BLaER1 treated with 17β-estradiol and CSF1 and Interleukin-3, amounts not matched to agents 10 nM and 100 nM (cell line): ENCODE measurements at regions not wholly inside any gene's neighbourhood (a gene's known extent, or its start where the extent isn't known, plus 50 kb on each side); places are given as distances from the start of the nearest gene placed in this dataset.
A peak's percentile ranks its signal among the peaks of the same experiment; 100 is the strongest.

Experiments used
- H3K27ac ChIP-seq, 11 experiments: shearing (Covaris generic); formaldehyde crosslinking; 2 replicates each; pipeline ENCODE4 v1.8.1; 2022
- H3K27me3 ChIP-seq, 11 experiments: shearing (Covaris generic); formaldehyde crosslinking; 2 replicates each; pipeline ENCODE4 v1.8.1; 2022
- H3K36me3 ChIP-seq, 11 experiments: shearing (Covaris generic); formaldehyde crosslinking; 2 replicates each; pipeline ENCODE4 v1.8.1; 2022
- H3K4me1 ChIP-seq, 10 experiments: shearing (Covaris generic); formaldehyde crosslinking; 2 replicates each; pipeline ENCODE4 v1.8.1; 2022
- H3K4me2 ChIP-seq, 11 experiments: shearing (Covaris generic); formaldehyde crosslinking; 2 replicates each; pipeline ENCODE4 v1.8.1; 2022
- H3K4me3 ChIP-seq, 10 experiments: shearing (Covaris generic); formaldehyde crosslinking; 2 replicates each; pipeline ENCODE4 v1.8.1; 2022
- H3K9ac ChIP-seq, 11 experiments: shearing (Covaris generic); formaldehyde crosslinking; 2 replicates each; pipeline ENCODE4 v1.8.1; 2022
- H3K9me3 ChIP-seq, 11 experiments: shearing (Covaris generic); formaldehyde crosslinking; replicated peaks in 1 of 11; 2 replicates each; pipeline ENCODE4 v1.8.1; 2022
- H4K20me1 ChIP-seq, 11 experiments: shearing (Covaris generic); formaldehyde crosslinking; 2 replicates each; pipeline ENCODE4 v1.8.1; 2022
- Cebpa-rat ChIP-seq, 11 experiments: shearing (Covaris generic); IDR thresholded peaks; 2 replicates each; pipeline ENCODE4 v1.8.1; 2022

DNA sequence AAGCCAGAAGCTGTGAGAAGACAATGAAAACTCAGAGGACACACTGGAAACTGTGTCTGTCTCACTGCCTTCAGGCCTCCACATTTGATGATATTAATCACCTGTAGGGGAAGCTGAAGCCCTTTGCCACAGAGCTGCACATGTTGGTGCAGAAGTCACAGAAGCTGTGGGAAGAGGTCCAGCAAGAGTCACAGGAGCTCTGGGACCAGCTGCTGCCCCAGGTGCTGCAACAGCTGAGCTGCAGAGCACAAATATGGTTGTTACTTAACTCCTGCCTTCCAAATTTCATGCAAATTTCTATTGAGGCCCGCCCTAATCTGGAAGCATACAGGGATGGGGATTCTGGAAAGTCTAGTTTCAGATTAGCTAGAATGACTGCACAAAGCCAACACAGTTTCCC is 169.3 kb downstream of the OGFRL1 start:
- no peak for TF ChIP-seq Cebpa-rat (IDR thresholded peaks at IDR 0.05)
- no peaks in the 10 kb centered on the region for H4K20me1 ChIP-seq
- H3K9me3 ChIP-seq, result peaks cover 0 to 16% (median 5%) of the 10 kb centered on the region in 11 experiments; a peak in 9 of 22 replicates
- H3K4me2 ChIP-seq, result peak overlapping the region in 8 of 11 experiments; percentile 2 to 72 (median 57); a peak in 15 of 22 replicates
- peaks cover 18 to 43% (median 33%) of the 10 kb centered on the region in 10 experiments; a peak in 19 of 20 replicates for H3K4me1 ChIP-seq
- no peak overlapping the region for H3K9ac ChIP-seq
- no peak overlapping the region for H3K4me3 ChIP-seq
- H3K27me3 ChIP-seq, result no peaks in the 10 kb centered on the region
- H3K36me3 ChIP-seq, result no peaks in the 10 kb centered on the region
- H3K27ac ChIP-seq, result no peak overlapping the region; a peak in 2 of 22 replicates

GRCh38 chr6:71459162-71459561 is 170.6 kb downstream of the OGFRL1 start:
- no peak for TF ChIP-seq Cebpa-rat (IDR thresholded peaks at IDR 0.05)
- Histone ChIP-seq H3K4me2 (peak overlapping the region in 7 of 11 experiments; percentile 28 to 72 (median 58); a peak in 13 of 22 replicates), H3K4me1 (peaks cover 15 to 43% (median 33%) of the 10 kb centered on the region in 10 experiments; a peak in 19 of 20 replicates), H3K27me3 (no peaks in the 10 kb centered on the region), H4K20me1 (no peaks in the 10 kb centered on the region), H3K36me3 (0 out of 22 replicates have a peak, but pooled peaks cover 0 to 3% (median 0%) of the 10 kb centered on the region in 11 experiments), H3K27ac (peak overlapping the region in 4 of 11 experiments; percentile 27 to 61 (median 41); a peak in 6 of 22 replicates), H3K4me3 (no peak overlapping the region), H3K9me3 (peaks cover 3 to 23% (median 11%) of the 10 kb centered on the region in 11 experiments; a peak in 17 of 22 replicates), H3K9ac (no peak overlapping the region)

DNA sequence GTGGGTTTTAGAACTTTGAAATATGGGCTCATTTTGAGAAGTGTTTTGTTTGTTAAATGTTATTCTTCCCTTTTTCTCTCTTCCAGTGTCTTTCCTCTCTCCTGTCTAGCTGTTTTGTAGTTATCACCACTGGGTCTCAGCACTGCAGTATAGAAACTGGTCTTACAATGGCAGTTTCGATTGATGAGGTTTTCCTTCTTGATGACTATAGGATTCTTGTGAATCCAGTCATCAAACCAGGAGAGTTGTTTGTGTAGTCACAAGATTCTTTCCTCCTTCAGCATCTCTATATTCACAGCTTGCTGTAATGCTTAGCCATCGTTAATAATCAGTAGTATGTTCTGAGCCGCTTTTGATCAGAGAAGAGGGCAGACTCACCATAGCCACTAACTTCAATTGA is 172.3 kb downstream of the OGFRL1 start:
- TF ChIP-seq Cebpa-rat (IDR thresholded peaks at IDR 0.05), result no peak
- Histone ChIP-seq H3K27ac (no peak overlapping the region), H3K4me1 (peaks cover 10 to 43% (median 33%) of the 10 kb centered on the region in 10 experiments; a peak in 19 of 20 replicates), H3K27me3 (no peaks in the 10 kb centered on the region), H3K36me3 (0 out of 22 replicates have a peak, but pooled peaks cover 0 to 3% (median 0%) of the 10 kb centered on the region in 11 experiments), H3K4me2 (peak overlapping the region in 10 of 11 experiments; percentile 0 to 72 (median 34); a peak in 14 of 22 replicates), H4K20me1 (no peaks in the 10 kb centered on the region), H3K4me3 (no peak overlapping the region), H3K9ac (no peak overlapping the region), H3K9me3 (peaks cover 18 to 35% (median 29%) of the 10 kb centered on the region in 11 experiments; a peak in 20 of 22 replicates)

DNA sequence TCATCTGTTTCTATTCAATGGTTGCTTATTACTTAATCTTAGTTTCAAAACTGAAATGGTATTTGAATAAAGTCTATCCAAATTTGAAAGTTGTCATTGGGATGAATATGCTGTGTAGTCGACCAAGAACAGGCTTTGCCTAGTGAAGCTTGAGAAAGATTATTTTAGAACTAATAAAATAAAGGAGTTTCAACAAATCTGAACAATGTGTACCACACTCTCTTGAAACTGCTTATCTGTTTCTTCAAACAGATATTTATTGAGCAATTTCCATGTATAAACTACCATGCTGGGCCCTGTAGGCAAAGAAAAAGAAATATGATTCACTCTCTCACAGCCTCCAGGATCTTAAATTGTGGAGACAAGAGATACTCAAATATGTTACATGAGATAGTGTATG is 174.4 kb downstream of the OGFRL1 start:
- 0 out of 22 replicates have a peak, but pooled peaks cover 0 to 3% (median 0%) of the 10 kb centered on the region in 11 experiments for H3K36me3 ChIP-seq
- H3K27ac ChIP-seq, result no peak overlapping the region
- peaks cover 10 to 39% (median 28%) of the 10 kb centered on the region in 10 experiments; a peak in 19 of 20 replicates for H3K4me1 ChIP-seq
- no peak overlapping the region for H3K4me2 ChIP-seq
- no peak for TF ChIP-seq Cebpa-rat (IDR thresholded peaks at IDR 0.05)
- H4K20me1 ChIP-seq, result no peaks in the 10 kb centered on the region
- H3K4me3 ChIP-seq, result no peak overlapping the region
- H3K9ac ChIP-seq, result no peak overlapping the region
- peaks cover 25 to 53% (median 40%) of the 10 kb centered on the region in 11 experiments; a peak in 20 of 22 replicates for H3K9me3 ChIP-seq
- no peaks in the 10 kb centered on the region for H3K27me3 ChIP-seq

GRCh38 chr6:71465096-71465495 is 176.5 kb downstream of the OGFRL1 start:
- Histone ChIP-seq H3K36me3 (0 out of 22 replicates have a peak, but pooled peaks cover 0 to 3% (median 0%) of the 10 kb centered on the region in 11 experiments), H3K4me2 (no peak overlapping the region), H3K4me3 (no peak overlapping the region), H3K9me3 (peaks cover 25 to 63% (median 46%) of the 10 kb centered on the region in 11 experiments; a peak in 21 of 22 replicates), H4K20me1 (no peaks in the 10 kb centered on the region), H3K27ac (no peak overlapping the region), H3K27me3 (no peaks in the 10 kb centered on the region), H3K4me1 (peaks cover 9 to 25% (median 15%) of the 10 kb centered on the region in 10 experiments; a peak in 17 of 20 replicates), H3K9ac (no peak overlapping the region)
- no peak for TF ChIP-seq Cebpa-rat (IDR thresholded peaks at IDR 0.05)

DNA sequence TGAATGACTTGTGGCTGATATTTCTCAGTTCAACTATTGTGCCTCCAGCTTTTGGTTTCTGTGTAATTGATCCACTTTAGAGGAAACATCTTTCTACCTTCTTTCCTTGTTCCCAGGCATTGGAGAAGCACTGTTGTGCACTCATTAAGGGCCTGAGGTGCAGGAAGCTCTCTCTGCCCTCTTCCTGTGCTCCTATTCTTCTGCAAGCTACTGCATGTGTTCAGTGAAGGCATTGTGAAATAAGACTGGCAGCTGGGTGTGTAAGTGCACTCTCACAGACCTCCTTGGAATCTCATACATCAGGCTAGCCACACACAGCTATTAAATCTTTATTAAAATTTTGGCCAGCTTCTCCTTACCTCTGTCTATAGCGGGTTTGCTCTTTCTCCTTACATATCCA is 177.8 kb downstream of the OGFRL1 start:
- no peak for TF ChIP-seq Cebpa-rat (IDR thresholded peaks at IDR 0.05)
- Histone ChIP-seq H3K36me3 (0 out of 22 replicates have a peak, but pooled peaks cover 0 to 3% (median 0%) of the 10 kb centered on the region in 11 experiments), H3K4me1 (peaks cover 0 to 13% (median 5%) of the 10 kb centered on the region in 10 experiments; a peak in 12 of 20 replicates), H3K4me2 (no peak overlapping the region), H4K20me1 (no peaks in the 10 kb centered on the region), H3K27me3 (no peaks in the 10 kb centered on the region), H3K9me3 (peaks cover 25 to 65% (median 52%) of the 10 kb centered on the region in 11 experiments; a peak in 21 of 22 replicates), H3K27ac (no peak overlapping the region), H3K4me3 (peak overlapping the region in 1 of 10 experiments; percentile 1; a peak in 2 of 20 replicates), H3K9ac (no peak overlapping the region)

- Histone ChIP-seq H3K9me3 (peaks cover 24 to 58% (median 47%) of the 10 kb centered on the region in 11 experiments; a peak in 21 of 22 replicates), H4K20me1 (no peaks in the 10 kb centered on the region), H3K9ac (no peak overlapping the region), H3K36me3 (0 out of 22 replicates have a peak, but pooled peaks cover 0 to 3% (median 0%) of the 10 kb centered on the region in 11 experiments), H3K4me2 (no peak overlapping the region), H3K27me3 (no peaks in the 10 kb centered on the region), H3K4me3 (no peak overlapping the region), H3K27ac (no peak overlapping the region), H3K4me1 (peaks cover 0 to 10% (median 5%) of the 10 kb centered on the region in 10 experiments; a peak in 5 of 20 replicates)
- no peak for TF ChIP-seq Cebpa-rat (IDR thresholded peaks at IDR 0.05)
Observed at GRCh38 chr6:71468038-71468437, 179.4 kb downstream of the OGFRL1 start.

- Histone ChIP-seq H3K4me3 (no peak overlapping the region), H4K20me1 (no peaks in the 10 kb centered on the region), H3K9me3 (peaks cover 20 to 48% (median 41%) of the 10 kb centered on the region in 11 experiments; a peak in 21 of 22 replicates), H3K27ac (no peak overlapping the region), H3K4me1 (peaks cover 0 to 10% (median 5%) of the 10 kb centered on the region in 10 experiments; a peak in 5 of 20 replicates), H3K4me2 (peak overlapping the region in 7 of 11 experiments; percentile 3 to 42 (median 7); a peak in 4 of 22 replicates), H3K9ac (no peak overlapping the region), H3K36me3 (0 out of 22 replicates have a peak, but pooled peaks cover 0 to 1% (median 0%) of the 10 kb centered on the region in 11 experiments), H3K27me3 (no peaks in the 10 kb centered on the region)
- no peak for TF ChIP-seq Cebpa-rat (IDR thresholded peaks at IDR 0.05)
Observed at GRCh38 chr6:71468841-71469700, 180.5 kb downstream of the OGFRL1 start.
